ENCODE measurements at regions not wholly inside any gene's neighbourhood (a gene's known extent, or its start where the extent isn't known, plus 50 kb on each side); places are given as distances from the start of the nearest gene placed in this dataset.

DNA sequence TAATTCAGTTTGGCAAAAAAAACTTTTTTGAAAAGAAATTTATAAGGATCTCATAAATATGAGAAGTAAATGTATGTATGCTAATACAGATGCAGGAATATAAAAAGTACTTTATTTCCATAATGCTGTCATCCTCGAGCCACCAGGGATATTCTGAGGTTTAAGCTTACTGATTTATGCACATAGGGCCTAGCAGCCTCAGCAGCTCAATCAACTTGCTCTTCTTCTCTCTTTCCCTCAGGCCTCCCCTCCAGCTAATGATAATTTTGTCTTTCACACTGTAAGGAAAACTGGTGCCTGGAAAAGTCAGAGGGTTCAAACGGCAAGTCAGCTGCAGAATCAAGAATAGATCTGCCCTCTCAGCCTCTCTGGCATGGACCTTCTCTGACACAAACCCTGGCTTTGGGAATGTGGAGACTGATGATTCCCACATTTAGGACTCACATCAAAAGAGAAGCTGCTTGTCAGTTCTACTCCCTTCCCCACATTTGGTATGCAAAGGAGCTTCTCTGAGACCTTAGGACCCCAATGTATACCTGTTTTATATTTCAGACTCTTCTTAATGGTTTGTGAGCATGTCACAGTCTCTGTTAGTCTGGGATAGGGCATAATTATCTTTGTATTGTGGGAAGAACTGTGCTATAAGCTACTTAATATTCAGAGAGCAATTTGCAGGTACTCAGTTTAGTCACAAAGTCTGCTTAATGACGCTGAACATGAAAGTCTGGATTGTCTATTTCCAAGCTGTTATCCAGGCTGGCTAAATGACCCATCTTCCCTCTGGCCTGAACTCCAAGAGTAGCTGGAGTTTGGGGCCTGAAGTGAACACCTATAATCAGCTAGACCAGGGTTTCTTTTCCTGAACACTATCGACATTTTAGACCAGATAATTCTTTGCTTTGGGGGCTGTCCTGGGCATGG is 52.1 kb upstream of the DIPK1A start:
- no peak for DNase-seq
- Histone ChIP-seq H3K36me3 (no peaks in the 10 kb centered on the region), H3K27me3 (no peaks in the 10 kb centered on the region), H3K9me3 (no peaks in the 10 kb centered on the region), H3K4me3 (no peak overlapping the region)

DNA sequence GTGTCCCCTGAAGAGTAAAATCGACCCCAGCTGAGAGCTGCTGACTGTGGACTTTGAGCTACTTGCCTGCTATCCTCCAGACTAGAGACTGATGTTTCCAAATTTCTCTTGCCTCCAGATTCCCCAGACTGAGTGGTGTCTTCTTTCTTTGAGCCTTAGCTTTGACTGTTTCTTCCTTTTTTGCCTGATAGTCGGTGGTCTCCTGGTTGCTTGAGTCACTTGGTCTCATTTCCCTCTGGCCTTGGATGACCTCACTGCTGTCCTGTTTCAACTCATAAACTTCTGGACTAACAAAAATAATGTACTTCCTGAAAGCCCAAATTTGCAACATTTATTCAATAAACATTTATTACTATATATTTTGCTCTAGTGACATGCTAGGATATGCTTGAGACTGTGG is 52.9 kb upstream of the DIPK1A start:
- peak; percentile 18 for DNase-seq
- H3K4me3 ChIP-seq = no peak overlapping the region
- H3K27me3 ChIP-seq = no peaks in the 10 kb centered on the region

DNA sequence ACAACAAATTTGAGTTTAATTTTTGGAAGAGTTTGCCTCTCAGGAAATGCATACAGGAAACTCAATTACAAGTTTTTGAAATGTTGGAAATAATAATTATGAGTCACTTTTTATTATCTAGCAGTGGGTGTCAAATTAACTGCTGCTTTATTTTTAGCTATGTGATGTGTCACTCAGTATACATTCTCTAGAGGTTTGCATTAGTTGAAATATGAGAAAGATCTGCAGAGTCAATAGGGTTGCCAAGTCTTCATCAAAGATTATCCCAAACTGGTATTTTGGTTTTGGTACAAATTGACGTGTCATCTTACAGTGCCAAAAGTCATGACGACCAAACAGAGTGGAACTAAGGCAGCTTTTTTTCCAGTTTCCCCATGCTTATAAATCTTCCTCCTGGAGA is 54.3 kb upstream of the DIPK1A start:
- no peaks in the 10 kb centered on the region for H3K9me3 ChIP-seq
- no peaks in the 10 kb centered on the region for H3K36me3 ChIP-seq
- DNase-seq = peak; percentile 3
- no peak overlapping the region for H3K4me3 ChIP-seq
- H3K27me3 ChIP-seq = no peaks in the 10 kb centered on the region

More for the DNA sequence above, 52.9 kb upstream of the DIPK1A start:
- Histone ChIP-seq H3K9me3 (no peaks in the 10 kb centered on the region), H3K36me3 (no peaks in the 10 kb centered on the region)

DNA sequence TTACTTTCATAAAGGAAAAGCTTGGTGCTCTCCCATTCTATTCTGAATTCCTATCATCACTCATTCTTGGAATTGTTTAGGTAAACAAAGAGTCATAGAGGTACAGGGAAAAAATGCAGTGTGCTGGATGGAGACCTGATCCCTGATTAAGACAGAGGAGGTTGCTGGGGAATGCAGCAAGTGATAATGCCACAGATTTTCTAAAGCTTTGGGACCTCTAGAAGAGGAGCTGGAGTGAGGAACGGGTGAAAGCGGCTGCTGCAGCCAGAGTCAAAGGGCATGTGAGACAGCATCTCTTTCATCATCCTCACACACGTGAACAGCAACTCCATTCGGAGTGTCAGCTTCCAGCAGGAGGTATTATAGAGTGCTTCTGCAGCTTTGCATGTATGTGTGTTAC is 54.9 kb upstream of the DIPK1A start:
- Histone ChIP-seq H3K4me3 (no peak overlapping the region), H3K27me3 (no peaks in the 10 kb centered on the region), H3K36me3 (no peaks in the 10 kb centered on the region), H3K9me3 (no peaks in the 10 kb centered on the region)
- peak; percentile 29 for DNase-seq

DNA sequence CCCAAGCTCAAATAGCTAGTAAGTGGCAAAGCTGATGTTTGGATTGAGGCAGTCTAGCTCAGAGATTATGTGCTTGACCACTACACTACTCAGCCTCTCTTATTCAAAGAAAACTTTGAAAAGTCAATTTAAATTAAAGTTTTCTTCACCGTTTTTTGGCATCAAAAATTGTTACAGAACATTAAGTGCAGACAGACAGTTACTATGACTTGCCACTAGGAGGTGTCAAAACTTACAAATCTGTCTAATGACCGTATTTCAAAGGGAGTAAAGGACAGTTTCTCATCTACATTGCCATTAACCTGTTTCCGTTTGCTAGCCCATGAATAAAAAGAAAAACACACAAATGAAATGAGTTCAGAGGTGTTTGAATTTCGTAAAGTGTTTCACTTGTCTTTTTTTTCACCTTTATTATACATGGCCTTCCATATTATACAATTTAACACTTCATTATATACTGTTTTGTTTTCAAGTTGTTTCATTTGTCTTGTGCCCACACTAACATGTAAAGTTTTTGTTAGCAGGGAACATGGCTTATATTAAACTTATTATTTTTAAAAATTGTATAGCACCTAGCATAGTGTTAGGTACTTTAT is 57.4 kb upstream of the MTF2 start:
- Histone ChIP-seq H3K36me3 (no peaks in the 10 kb centered on the region), H3K4me3 (no peak overlapping the region), H3K9me3 (no peaks in the 10 kb centered on the region), H3K27me3 (no peaks in the 10 kb centered on the region)
- DNase-seq = no peak

DNA sequence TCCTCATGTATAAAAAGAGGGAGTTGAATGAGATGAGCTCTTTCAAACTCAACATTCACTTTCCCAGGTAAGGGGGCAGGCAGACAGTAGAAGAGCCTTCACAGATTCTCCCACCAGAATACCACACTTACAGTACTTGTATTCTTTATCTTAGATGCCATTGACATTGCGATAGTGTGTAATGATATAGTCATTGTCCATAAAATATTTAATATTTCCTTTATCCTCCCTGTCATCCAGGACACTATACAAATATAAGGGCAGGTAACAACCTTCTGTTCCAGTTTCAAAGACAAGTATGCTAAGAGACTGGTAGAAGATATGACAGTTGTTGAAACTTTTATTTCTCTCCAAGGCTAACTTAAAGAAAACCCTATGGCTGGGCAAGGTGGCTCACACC is 56.5 kb upstream of the MTF2 start:
- no peaks in the 10 kb centered on the region for H3K9me3 ChIP-seq
- H3K27me3 ChIP-seq = no peaks in the 10 kb centered on the region
- no peaks in the 10 kb centered on the region for H3K36me3 ChIP-seq
- H3K4me3 ChIP-seq = no peak overlapping the region
- no peak for DNase-seq

DNA sequence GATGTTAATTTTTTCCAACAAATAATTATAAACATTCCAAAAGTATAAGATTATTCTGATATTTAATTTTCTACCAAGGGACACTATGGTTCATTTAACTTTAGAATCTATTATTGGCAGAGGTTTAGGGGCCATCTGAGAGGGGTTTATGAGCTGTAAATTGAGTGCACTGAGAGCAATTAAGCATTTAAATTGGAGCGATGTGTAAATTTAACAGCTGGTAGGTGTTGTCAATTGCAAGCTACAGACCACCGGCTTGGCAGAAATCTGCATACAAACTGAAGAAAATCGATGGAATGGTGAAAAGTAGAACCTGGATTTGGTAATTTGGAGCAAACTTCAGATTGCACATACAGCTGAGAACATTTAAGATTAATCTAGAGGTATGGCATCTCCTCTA is 55.8 kb upstream of the MTF2 start:
- DNase-seq = no peak
- H3K27me3 ChIP-seq = no peaks in the 10 kb centered on the region
- H3K4me3 ChIP-seq = no peak overlapping the region
- H3K36me3 ChIP-seq = no peaks in the 10 kb centered on the region
- no peaks in the 10 kb centered on the region for H3K9me3 ChIP-seq

DNA sequence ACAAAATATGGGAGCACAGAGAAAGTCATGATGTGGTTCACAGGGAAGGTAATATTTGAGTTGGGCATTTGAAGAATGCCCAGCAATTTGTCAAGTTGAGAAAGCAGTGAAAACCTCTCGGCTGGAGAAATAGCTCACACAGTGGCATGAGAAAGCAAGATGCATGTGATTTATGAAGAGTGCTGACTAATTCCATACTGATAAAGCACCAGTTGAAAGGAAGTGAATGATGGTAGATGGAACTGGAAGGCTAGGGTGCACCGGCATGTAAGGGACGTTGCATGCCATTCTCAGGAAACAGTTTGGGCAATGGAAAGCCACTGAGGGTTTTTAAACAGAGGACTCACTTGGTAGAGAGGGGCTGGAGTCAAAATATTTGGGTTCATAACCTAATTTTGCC is 53.5 kb upstream of the MTF2 start:
- Histone ChIP-seq H3K27me3 (no peaks in the 10 kb centered on the region), H3K4me3 (no peak overlapping the region), H3K36me3 (no peaks in the 10 kb centered on the region), H3K9me3 (no peaks in the 10 kb centered on the region)
- no peak for DNase-seq

DNA sequence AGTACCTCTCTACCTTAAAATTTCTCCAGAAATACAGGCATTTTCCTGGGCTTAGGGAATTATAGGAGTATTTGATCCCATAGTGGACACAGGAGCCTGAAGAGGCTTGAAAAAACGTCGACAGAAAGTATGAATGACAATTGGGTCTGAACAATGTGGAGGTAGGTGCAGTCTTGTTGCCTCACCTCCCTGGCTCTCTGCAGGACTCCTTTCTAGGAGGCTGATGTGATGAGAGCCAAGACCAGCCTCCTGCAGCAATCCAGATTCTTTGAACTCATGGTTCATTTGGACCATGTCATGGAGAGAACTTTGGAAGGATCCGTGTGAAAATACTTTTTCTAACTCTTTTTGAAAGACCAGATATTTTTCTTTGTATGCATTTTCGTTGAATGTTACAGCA is 50.5 kb upstream of the MTF2 start:
- DNase-seq = no peak
- H3K36me3 ChIP-seq = no peaks in the 10 kb centered on the region
- no peaks in the 10 kb centered on the region for H3K27me3 ChIP-seq
- H3K4me3 ChIP-seq = no peak overlapping the region
- H3K9me3 ChIP-seq = no peaks in the 10 kb centered on the region
